Keratinocyte (primary cell): ENCODE measurements at regions not wholly inside any gene's neighbourhood (a gene's known extent, or its start where the extent isn't known, plus 50 kb on each side); places are given as distances from the start of the nearest gene placed in this dataset.
"Not testable (repeated sequence)": the region's sequence is repeated elsewhere in the genome, so short reads cannot be mapped to it uniquely, and the experiment has no call there.

ENCODE experiments used
- DNase-seq: peaks from one replicate; pipeline ENCODE4 v3.0.0-alpha.2; 2011; ENCODE audit warnings: low read depth, missing footprints, low spot score
- FAIRE-seq: peaks from 2 replicates; lab custom pipeline; 2011; peaks lifted over from hg19 to GRCh38; lab: Jason Lieb, UNC
- H2AFZ ChIP-seq: 2 replicates; pipeline ENCODE4 v1.6.0; 2012; ENCODE audit warnings: low read length, control low read depth, inconsistent platforms; ENCODE audit not compliant: control insufficient read depth
- H3K27ac ChIP-seq: 2 replicates; pipeline ENCODE4 v1.5.1; 2011; ENCODE audit warnings: low read length; ENCODE audit not compliant: control insufficient read depth, insufficient read depth
- H3K27me3 ChIP-seq: 3 replicates; pipeline ENCODE4 v1.6.0; 2011; ENCODE audit warnings: low read length; ENCODE audit not compliant: control insufficient read depth, insufficient read depth; ENCODE audit errors: extremely low read depth
- H3K36me3 ChIP-seq, 2 experiments: 2 replicates in 1 of 2; 3 replicates in 1 of 2; pipeline ENCODE4 v1.5.1; 2011; ENCODE audit warnings: low read length in 2 of 2, mild to moderate bottlenecking in 1 of 2; ENCODE audit not compliant: control insufficient read depth in 2 of 2, insufficient read depth in 2 of 2; ENCODE audit errors: extremely low read depth in 1 of 2
- H3K4me1 ChIP-seq: 3 replicates; pipeline ENCODE4 v1.5.1; 2011; ENCODE audit warnings: low read length; ENCODE audit not compliant: control insufficient read depth, insufficient read depth; ENCODE audit errors: extremely low read depth
- H3K4me2 ChIP-seq: 3 replicates; pipeline ENCODE4 v1.6.0; 2011; ENCODE audit warnings: low read depth, low read length; ENCODE audit not compliant: control insufficient read depth, insufficient read depth; ENCODE audit errors: extremely low read depth
- H3K4me3 ChIP-seq, 3 experiments: fragments of 200-600 bp in 1 of 3; sonication (generic) in 1 of 3; 2 replicates in 2 of 3; 3 replicates in 1 of 3; pipeline ENCODE4 v1.5.1; 2011 to 2016; ENCODE audit warnings: low read length in 3 of 3, mild to moderate bottlenecking in 3 of 3, control low read depth in 2 of 3, inconsistent platforms in 1 of 3, low read depth in 1 of 3, mixed read lengths in 1 of 3, mixed run types in 1 of 3, moderate library complexity in 1 of 3; ENCODE audit not compliant: control insufficient read depth in 2 of 3, insufficient read depth in 2 of 3; ENCODE audit errors: extremely low read depth in 1 of 3
- H3K79me2 ChIP-seq: 2 replicates; pipeline ENCODE4 v1.6.0; 2012; ENCODE audit warnings: low read length; ENCODE audit not compliant: control insufficient read depth, insufficient read depth
- H3K9ac ChIP-seq: 3 replicates; pipeline ENCODE4 v1.6.0; 2011; ENCODE audit warnings: low read length; ENCODE audit not compliant: control insufficient read depth, insufficient read depth; ENCODE audit errors: extremely low read depth
- H3K9me1 ChIP-seq: 3 replicates; pipeline ENCODE4 v1.6.0; 2011; ENCODE audit warnings: low read length; ENCODE audit not compliant: control insufficient read depth, insufficient read depth; ENCODE audit errors: extremely low read depth
- H3K9me3 ChIP-seq: 2 replicates; pipeline ENCODE4 v1.5.1; 2012; ENCODE audit warnings: low read depth, low read length; ENCODE audit not compliant: control insufficient read depth
- H4K20me1 ChIP-seq: 3 replicates; pipeline ENCODE4 v1.6.0; 2011; ENCODE audit warnings: low read length; ENCODE audit not compliant: control insufficient read depth, insufficient read depth; ENCODE audit errors: extremely low read depth
- EZH2 ChIP-seq: IDR thresholded peaks from one replicate; pipeline ENCODE4 v1.6.1; 2012; ENCODE audit warnings: inconsistent platforms, mild to moderate bottlenecking, low read length, moderate library complexity
- dilution Hi-C: fragments of 300-500 bp; cut with MboI; formaldehyde crosslinking; loops from one replicate; pipeline ENCODE4 v1.7.0; 2020; ENCODE audit warnings: low sequenced_read_pairs; ENCODE audit not compliant: extremely low pct_ligation_motif_present
- TF ChIP-seq, protein P1 (sequence below), 3 experiments: IDR thresholded peaks in 1 of 3; conservative IDR thresholded peaks in 1 of 3; optimal IDR thresholded peaks in 1 of 3; 2 replicates in 2 of 3; 3 replicates in 1 of 3; pipeline versions ENCODE3 to v1.5.1; 2011; ENCODE audit warnings: low read length in 3 of 3, mild to moderate bottlenecking in 3 of 3, moderate library complexity in 2 of 3, control low read depth in 1 of 3, inconsistent platforms in 1 of 3; ENCODE audit not compliant: insufficient read depth in 2 of 3; ENCODE audit errors: extremely low read depth in 1 of 3

DNA sequence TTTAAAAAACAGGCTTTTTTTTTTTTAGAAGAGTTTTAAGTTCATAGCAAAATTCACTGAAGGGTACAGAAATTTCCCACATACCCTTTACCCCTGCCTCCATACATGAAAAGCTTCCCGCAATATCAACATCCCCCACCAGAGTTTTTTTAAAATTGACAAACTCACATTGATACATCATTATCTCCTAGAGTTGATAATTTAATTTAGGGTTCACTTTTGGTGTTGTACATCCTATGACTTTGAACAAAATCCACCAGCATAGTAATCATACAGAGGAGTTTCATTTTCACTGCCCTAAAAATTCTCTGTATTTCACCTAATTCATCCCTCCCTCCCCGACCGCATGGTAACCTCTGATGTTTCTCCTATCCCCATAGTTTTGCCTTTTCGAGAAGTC is 53.6 kb upstream of the KCNK2 start:
- H3K4me3 ChIP-seq = no peak overlapping the region
- dilution Hi-C loops = no loop called here
- no peaks in the 10 kb centered on the region for H4K20me1 ChIP-seq
- no peak overlapping the region for H3K9ac ChIP-seq
- FAIRE-seq (no peak), DNase-seq (no peak)
- H3K27me3 ChIP-seq = no peaks in the 10 kb centered on the region
- H3K9me3 ChIP-seq = no peaks in the 10 kb centered on the region
- no peaks in the 10 kb centered on the region for H3K79me2 ChIP-seq
- no peaks in the 10 kb centered on the region for H3K9me1 ChIP-seq
- no peaks in the 10 kb centered on the region for H3K4me1 ChIP-seq
- TF ChIP-seq, protein P1, sequence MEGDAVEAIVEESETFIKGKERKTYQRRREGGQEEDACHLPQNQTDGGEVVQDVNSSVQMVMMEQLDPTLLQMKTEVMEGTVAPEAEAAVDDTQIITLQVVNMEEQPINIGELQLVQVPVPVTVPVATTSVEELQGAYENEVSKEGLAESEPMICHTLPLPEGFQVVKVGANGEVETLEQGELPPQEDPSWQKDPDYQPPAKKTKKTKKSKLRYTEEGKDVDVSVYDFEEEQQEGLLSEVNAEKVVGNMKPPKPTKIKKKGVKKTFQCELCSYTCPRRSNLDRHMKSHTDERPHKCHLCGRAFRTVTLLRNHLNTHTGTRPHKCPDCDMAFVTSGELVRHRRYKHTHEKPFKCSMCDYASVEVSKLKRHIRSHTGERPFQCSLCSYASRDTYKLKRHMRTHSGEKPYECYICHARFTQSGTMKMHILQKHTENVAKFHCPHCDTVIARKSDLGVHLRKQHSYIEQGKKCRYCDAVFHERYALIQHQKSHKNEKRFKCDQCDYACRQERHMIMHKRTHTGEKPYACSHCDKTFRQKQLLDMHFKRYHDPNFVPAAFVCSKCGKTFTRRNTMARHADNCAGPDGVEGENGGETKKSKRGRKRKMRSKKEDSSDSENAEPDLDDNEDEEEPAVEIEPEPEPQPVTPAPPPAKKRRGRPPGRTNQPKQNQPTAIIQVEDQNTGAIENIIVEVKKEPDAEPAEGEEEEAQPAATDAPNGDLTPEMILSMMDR (optimal IDR thresholded peaks at IDR 0.05 in 1 of 3, IDR thresholded peaks at IDR 0.05 in 1 of 3, conservative IDR thresholded peaks at IDR 0.05 in 1 of 3; ENCODE audit: extremely low read depth in 1 of 3, insufficient read depth in 2 of 3, low read length in 3 of 3) = no peak
- no peak for TF ChIP-seq EZH2
- H3K36me3 ChIP-seq = no peaks in the 10 kb centered on the region
- no peak overlapping the region for H3K4me2 ChIP-seq
- no peak overlapping the region for H2AFZ ChIP-seq
- no peak overlapping the region for H3K27ac ChIP-seq

- H3K9me3 ChIP-seq, H3K27ac ChIP-seq, H3K4me2 ChIP-seq, FAIRE-seq, DNase-seq, H3K9ac ChIP-seq, H4K20me1 ChIP-seq, H3K4me3 ChIP-seq, H3K27me3 ChIP-seq, H3K79me2 ChIP-seq, H3K9me1 ChIP-seq, H3K4me1 ChIP-seq, dilution Hi-C loops, H2AFZ ChIP-seq, H3K36me3 ChIP-seq: not testable (repeated sequence)
These were observed 52.0 kb upstream of the KCNK2 start for GRCh38 chr1:215030581-215030980.

DNA sequence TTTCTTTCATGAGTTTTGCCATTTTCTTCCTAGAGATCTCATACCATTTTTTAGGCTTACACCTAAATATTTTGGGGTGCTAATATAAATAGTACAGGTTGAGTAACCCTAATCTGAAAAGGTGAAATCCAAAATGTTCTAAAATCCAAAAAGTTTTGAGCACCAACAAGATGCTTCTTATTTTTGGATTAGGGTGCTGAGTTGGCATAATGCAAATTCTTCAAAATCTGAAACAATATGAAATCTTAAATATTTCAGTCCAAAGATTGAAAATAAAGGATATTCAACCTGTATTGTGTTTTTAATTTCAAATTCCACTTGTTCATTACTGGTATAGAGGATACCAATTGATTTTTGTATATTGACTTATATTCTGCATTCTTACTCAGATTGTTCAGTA is 51.1 kb upstream of the KCNK2 start:
- H3K27me3 ChIP-seq = no peaks in the 10 kb centered on the region
- H3K9ac ChIP-seq = no peak overlapping the region
- no peak for FAIRE-seq
- H3K36me3 ChIP-seq = no peaks in the 10 kb centered on the region
- H3K4me2 ChIP-seq = no peak overlapping the region
- H3K9me3 ChIP-seq = no peaks in the 10 kb centered on the region
- H3K4me3 ChIP-seq = no peak overlapping the region
- H3K79me2 ChIP-seq = no peaks in the 10 kb centered on the region
- no peaks in the 10 kb centered on the region for H4K20me1 ChIP-seq
- TF ChIP-seq, protein P1 (optimal IDR thresholded peaks at IDR 0.05 in 1 of 3, IDR thresholded peaks at IDR 0.05 in 1 of 3, conservative IDR thresholded peaks at IDR 0.05 in 1 of 3; ENCODE audit: extremely low read depth in 1 of 3, insufficient read depth in 2 of 3, low read length in 3 of 3) = no peak
- no peak for TF ChIP-seq EZH2
- no peaks in the 10 kb centered on the region for H3K4me1 ChIP-seq
- no peak for DNase-seq
- dilution Hi-C loops = no loop called here
- no peak overlapping the region for H3K27ac ChIP-seq
- H3K9me1 ChIP-seq = no peaks in the 10 kb centered on the region
- H2AFZ ChIP-seq = no peak overlapping the region
